DOHH2 (cell line): ENCODE measurements at regions not wholly inside any gene's neighbourhood (a gene's known extent, or its start where the extent isn't known, plus 50 kb on each side); places are given as distances from the start of the nearest gene placed in this dataset.

Experiments
- EZH2phosphoT487 ChIP-seq: fragments of 200-600 bp; sonication (generic); IDR thresholded peaks from 2 replicates; pipeline ENCODE4 v1.6.1; 2017; ENCODE audit warnings: borderline replicate concordance, mild to moderate bottlenecking, antibody characterized with exemption, low read length, moderate library complexity, mixed read lengths
- TF ChIP-seq, protein P1 (sequence below): fragments of 200-600 bp; sonication (generic); IDR thresholded peaks from one replicate; pipeline ENCODE4 v1.5.1; 2014; ENCODE audit warnings: antibody characterized with exemption, mild to moderate bottlenecking, low read depth, low read length; ENCODE audit not compliant: poor library complexity, severe bottlenecking

DNA sequence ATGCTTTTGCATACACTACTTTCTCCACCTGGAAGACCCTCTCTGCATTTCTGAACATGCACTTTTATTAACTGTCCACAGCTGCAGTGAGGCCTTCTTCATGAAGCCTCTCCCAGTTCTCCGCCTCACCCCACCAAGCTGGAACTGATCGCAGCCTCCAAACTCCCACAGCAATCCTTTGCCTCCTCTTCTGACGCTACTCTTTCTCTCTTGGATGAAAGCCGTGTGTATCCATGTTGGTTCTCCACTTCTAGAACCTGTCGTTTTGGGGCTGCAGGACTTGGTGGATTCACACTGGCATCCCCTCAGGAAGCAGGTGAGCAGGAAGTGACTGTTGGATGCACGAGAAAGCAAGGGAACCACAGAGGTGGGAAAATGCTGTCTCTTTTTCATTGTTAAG, 288.6 kb downstream of the MYCN start:
- TF ChIP-seq, protein P1, sequence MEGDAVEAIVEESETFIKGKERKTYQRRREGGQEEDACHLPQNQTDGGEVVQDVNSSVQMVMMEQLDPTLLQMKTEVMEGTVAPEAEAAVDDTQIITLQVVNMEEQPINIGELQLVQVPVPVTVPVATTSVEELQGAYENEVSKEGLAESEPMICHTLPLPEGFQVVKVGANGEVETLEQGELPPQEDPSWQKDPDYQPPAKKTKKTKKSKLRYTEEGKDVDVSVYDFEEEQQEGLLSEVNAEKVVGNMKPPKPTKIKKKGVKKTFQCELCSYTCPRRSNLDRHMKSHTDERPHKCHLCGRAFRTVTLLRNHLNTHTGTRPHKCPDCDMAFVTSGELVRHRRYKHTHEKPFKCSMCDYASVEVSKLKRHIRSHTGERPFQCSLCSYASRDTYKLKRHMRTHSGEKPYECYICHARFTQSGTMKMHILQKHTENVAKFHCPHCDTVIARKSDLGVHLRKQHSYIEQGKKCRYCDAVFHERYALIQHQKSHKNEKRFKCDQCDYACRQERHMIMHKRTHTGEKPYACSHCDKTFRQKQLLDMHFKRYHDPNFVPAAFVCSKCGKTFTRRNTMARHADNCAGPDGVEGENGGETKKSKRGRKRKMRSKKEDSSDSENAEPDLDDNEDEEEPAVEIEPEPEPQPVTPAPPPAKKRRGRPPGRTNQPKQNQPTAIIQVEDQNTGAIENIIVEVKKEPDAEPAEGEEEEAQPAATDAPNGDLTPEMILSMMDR = no peak
- TF ChIP-seq EZH2phosphoT487 = no peak
